NCI-H1105 (cell line): ENCODE measurements at regions not wholly inside any gene's neighbourhood (a gene's known extent, or its start where the extent isn't known, plus 50 kb on each side); places are given as distances from the start of the nearest gene placed in this dataset.

Source experiments
- DNase-seq: peaks from one replicate; lab custom pipeline; 2025; lab: John Stamatoyannopoulos, UW

DNA sequence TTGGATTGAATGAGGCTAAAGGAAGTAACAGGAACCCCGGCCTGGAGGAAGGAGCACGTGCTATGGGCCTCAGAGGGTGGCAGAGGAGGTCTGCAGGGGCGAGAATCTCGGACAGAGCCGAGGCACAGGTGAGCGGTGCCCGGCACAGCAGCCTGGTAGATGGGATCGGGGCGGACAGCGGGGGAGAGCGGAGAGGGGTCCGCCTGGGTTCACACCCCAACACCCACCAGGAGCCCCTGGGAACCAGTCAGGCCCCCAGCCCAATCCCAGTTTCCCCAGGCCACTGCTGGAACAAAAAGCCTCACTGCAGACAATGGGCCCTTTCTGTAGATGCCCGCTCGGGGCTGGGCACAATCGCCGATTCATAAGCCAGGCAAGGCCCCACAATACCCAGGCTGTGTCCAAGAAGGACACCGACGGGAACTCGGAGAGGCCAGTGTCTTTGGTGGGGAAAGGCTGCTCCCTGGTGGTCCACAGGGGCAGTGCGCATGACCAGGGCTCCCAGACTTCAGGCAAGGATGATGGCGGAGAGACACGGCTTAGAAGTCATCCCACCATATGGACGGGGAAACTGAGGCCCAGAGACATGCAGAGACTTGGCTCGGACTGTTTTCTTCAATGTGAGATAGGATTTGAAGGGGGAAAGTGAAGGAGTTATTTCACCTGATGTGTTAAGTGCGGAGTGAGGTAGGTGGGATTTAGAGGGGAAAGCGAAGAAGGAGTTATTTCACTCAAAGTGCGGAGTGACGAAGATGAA is 106.9 kb upstream of the GPR26 start:
- DNase-seq, result peak; percentile 15

DNA sequence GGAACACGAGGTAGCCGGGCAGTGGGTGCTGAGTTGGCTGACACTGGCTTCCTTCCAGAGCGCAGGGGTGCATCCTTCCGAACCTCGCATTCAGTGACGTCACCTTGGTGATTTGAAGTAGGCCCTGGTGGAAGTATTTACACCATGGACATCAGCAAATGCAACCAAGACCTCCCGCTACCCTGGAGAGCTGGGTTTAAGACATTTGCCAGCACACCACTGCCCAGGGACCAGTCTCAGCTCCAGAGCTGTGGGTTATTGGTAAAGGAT is 106.4 kb upstream of the GPR26 start:
- DNase-seq, result no peak

DNA sequence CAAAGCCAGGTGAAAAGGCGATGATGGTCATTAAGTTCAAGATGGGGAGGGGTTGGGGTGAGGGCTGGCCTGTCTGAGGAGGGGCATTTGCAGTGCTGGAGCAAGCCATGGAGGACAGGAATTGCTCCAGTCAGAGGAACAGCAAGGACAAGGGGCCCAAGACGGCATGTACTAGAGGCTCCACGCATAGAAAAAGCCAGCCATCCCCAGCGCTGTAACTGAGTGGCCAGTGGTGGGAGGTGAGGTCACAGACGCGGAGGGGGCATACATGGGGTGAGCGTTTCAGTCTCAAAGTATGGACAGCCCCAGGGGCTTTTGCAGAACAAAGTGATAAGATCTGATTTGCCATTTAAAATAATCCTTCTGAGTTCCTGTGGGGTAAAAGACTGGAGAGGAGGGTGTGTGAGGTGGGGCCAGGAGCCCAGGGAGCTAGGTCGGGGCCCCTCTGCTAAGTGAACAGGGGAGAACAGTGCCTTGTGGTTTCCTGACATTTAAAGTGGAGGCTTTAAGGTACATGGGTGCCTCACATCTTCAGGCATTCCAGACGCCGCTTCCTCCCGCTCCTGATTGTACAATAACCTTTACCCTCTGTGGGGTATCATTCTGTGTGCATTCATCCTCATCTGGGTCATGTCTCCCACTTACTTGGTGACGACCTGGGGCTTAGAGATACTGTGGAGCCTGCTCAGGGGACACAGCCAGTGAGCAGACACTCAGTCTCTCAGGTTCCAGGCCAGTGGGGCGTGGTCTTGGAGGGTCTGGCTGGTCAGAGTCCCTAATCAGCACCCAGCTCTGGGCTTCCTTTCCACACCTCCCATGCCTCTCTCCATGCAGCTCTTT is 105.6 kb upstream of the GPR26 start:
- DNase-seq, result no peak

DNA sequence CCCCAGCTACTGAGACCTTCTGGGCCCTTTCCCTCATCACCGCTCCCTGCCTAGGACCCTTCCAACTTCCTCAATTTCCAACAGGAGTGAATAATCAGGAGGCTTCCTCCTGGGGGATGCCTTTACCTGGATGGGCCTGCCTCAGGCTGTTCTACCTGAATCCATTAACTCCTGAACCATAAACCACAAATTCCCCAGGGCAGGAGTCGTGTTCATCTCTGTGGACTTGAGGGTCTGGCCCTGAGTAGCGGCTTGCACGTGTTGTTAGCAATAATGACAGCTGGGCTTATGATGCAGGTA is 105.1 kb upstream of the GPR26 start:
- DNase-seq, result no peak

DNA sequence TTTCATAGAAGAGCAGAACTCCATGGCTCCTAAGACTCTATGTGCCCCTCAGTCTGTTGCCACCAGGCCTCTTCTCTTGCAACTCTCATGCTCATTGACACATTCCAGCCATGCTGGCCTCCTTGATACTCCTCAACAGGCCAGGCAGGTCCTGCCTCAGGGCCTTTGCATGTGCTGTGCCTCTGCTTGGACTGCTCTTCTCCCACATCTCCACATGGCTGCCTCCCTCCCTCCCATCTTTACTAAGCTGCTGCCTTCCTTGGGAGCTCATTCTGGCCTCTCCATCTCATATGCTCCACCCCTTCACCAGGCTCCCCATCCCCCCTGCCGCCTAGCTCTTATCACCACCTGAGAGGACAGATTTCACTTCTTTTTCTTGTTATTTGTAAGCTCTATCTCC is 103.8 kb upstream of the GPR26 start:
- no peak for DNase-seq

DNA sequence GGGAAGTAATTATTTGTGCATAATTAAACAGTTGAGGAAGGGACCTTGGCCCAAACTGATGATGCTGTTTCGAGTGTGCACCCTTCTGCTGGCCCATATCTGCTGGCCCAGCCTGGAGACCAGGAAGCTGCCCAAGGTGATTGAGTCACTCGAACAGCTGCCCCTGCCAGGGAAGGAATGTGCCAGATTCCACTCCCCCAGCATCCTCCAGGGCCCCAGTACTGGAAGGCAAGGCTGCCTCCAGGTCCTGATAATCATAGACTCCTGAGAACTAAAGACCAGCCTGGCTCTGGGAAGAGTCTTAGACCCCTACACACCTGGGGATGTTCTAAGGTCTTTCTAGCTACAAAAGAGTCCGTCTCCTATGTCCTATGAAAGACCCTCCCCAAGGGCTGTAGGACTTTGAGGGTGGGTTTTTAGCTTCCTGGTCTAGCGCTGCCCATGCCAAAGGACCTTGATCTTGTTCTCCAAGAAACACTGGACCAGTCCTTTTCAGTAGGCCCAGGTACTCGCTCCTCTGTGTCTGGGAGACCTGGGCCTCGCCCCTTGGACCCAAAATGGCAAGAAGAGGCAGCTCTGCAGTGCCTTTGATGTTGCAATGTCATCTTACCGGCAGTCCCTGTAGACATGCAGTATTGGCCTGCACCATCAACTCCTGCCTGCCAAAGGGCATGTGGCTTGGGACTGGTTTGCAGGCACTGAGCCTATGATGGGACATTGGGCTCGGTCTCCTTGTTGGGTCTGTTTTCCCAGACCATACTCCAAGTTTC is 103.2 kb upstream of the GPR26 start:
- no peak for DNase-seq

DNA sequence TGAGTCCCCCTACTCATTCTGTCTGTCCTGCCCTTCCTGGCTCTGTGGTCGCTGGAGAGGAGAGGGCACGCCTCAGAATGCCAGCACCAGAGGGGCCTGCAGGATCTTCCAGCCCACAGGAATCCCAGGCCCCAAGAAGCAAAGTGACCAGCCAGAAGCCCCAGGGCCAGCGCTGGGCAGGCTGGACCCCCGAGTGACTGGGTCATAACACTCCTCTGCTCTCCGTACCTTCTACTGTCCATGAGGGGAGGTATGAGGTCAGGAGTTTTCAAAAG is 102.6 kb upstream of the GPR26 start:
- DNase-seq, result no peak

DNA sequence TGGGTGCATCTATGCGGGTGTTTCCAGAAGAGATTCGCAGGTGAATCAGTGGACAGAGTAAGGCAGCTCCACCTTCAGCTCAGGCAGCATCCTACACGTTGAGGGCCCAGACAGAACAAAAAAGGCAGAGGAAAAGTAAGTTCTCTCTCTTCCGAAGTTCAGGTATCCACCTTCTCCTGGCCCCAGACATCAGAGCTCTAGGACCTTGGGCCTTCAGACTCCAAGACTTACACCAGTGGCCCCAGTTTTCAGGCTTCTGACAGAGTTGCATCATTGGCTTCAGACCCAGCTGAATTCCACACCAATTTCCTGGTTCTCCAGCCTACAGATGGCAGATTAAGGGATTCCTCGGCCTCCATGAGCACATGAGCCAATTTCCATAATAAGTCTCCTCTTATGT is 102.2 kb upstream of the GPR26 start:
- no peak for DNase-seq

DNA sequence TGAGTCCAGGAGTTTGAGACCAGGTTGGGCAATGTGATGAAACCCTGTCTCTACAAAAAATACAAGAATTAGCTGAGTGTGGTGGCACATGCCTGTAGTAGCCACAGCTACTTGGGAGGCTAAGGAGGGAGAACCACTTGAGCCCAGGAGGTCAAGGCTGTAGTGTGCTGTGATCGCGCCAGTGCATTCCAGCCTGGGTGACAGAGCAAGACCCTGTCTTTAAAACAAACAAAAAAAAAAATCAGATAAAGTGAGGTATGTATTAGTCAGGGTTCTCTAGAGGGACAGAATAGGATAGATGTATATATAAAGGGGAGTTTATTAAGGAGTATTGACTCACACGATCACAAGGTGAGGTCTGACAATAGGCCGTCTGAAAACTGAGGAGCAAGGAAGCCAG is 101.5 kb upstream of the GPR26 start:
- DNase-seq, result no peak

DNA sequence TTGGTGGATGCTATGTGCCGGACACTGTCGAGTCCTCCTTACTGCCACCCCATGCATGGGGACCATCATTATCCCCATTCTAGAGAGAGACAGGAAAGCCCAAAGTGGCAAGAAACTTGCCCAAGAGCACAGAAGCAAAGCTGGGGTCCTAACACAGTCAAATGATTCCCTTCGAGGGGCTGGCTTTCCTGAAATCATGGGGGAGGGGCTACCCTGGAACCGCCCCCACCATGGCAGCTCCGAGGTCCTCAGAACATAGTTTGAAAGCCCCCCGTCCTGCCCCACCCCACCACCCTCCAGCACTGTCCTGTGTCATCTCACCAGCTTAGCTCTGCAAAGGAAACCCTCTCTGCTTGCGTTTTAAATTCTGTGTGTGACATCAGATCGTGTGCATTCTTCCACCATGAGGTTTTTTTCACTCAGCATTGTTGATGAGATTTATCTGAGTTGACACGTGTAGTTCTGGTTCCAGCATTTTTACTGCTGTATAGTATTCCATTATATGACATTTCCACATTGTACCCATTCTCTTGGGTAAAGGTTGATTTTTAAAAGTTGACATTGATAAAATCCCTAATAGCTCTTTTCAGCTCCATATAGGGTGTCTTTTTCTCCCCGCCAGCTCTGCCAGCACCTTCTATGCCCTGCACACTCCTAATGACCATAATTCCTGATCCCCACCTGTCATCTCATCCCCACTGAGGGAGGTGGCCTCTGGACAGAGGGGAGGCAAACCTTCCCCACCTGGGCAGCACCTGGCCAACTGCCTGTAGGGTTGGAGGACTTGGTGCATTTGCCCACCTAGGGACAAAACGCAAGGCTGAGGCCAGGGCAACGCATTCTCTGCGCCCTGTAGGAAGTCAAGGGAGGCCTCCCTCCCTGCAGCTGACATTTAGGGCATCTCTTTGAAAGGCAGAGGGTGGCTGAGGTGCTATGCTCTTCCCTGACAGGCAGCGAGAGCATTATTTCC is 100.2 kb upstream of the GPR26 start:
- DNase-seq, result no peak

DNA sequence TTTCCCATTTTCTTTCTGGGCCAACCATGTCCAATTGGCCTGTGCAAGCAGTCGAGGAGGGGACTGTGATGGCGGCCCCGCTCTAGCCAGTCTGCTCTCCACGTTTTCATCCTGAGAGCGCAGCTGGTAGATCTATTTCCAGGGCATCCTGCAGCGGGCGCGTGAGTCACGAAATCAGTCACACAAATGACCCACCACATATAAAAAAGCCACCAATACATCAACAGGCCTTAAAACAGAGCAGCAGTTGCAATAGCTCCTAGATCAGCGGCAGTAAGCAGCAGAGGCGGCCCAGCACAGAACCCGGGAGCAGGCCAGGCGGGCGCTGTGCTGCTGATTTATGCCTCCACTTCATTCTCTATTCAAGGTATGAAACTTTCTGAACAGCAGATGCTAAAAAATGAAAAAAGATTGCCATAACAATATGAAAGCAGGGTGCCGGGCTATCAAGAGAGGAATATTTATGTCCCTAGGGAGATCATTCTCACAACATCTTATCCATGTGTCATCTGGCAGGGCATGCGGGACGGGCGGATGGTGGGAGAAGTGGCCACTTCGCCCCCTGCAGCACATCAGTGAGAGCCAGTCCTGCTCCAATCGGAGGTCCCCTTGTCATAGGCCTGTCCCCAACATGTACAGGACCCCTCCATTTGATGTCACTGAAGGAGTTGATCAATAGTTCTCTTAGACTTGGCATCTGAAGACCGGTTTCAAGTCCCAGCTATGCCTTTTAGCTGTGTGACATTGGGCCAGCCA is 98.0 kb upstream of the GPR26 start:
- DNase-seq, result no peak

DNA sequence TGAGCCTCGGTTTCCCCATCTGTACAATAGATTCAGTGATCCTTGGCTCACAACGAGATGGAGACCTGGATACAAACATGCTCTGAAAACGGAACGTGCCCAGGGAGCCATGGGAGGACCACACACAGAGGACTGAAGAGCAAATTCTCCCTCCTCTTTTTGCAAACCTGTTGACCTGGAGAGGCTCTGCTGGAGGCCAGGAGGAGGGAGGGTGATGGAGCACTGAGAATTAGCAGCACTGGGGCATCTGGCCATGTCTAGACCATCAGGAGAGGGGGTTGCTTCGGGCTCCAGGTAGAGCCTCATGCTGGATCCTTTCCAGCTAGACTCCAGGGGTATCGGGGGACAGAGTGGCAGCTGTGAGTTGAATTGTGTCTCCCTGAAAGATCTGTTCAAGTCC is 97.4 kb upstream of the GPR26 start:
- DNase-seq, result no peak

DNA sequence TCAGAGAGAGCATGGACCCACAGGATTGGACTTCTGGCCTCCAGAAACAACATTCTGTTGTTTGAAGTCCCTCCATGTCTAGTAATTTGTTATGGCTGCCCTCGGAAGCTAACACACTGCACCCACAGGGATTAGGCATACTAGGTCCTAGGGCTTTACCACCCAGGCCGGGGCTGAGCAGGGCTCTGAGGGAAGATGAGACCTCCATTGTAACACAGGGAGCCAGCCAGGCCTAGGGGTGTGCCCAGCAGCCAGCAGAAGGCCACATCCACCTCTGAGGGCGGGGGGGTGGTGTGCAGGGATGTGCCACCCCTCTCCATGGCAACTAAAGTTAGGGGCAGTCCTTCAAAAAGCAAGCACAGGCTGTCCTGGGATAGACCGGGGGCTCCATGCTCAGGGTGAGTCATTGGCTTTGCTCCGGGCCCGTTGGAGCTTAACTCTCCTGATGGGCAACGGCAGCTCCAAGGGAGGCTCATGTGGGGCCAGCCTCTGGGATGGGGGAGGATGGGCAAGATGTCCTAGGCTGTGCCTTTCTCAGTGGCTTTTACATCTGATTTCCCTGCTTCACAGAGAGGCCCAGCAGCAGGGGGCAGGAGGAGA is 96.6 kb upstream of the GPR26 start:
- no peak for DNase-seq

DNA sequence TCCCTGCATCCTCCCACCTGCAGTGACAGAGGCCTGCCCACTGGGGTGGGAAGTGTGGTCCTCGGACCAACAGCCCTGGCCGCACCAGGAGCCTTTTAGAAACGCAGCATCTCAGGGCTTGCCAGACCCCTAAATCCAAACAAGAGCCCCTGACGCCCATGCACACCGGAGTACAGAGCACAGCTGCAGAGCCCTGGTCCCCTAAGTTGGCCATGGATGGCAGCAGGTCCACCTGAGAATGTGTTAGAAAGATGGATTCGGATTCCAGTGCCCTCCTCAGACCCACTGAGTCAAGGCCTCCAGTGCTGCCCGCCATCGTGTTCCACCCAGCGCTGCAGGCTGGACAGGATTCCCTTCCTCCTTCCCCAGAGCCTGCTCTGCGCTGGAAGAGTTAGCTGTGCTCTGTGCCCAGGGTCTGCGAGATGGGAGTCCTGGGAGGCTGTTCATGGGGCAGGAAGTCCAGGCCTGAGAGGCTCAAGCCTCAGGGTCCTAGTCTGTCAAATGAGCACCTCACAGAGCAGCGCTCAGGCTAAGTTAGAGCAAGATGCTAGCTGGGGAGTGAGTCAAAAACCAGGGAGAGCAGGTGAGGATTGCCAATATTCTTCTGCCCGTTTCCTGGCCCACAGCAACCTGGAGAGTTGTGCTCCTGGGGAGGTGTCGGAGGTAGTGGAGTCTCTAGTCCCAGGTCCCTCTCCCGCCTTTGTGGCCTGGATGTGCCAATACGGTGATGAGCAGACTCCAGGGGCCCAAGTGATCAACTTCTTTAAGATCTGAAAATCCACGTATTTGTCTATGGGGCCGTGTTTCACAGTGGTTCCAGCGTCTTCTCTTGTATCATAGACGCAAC is 95.9 kb upstream of the GPR26 start:
- no peak for DNase-seq

DNA sequence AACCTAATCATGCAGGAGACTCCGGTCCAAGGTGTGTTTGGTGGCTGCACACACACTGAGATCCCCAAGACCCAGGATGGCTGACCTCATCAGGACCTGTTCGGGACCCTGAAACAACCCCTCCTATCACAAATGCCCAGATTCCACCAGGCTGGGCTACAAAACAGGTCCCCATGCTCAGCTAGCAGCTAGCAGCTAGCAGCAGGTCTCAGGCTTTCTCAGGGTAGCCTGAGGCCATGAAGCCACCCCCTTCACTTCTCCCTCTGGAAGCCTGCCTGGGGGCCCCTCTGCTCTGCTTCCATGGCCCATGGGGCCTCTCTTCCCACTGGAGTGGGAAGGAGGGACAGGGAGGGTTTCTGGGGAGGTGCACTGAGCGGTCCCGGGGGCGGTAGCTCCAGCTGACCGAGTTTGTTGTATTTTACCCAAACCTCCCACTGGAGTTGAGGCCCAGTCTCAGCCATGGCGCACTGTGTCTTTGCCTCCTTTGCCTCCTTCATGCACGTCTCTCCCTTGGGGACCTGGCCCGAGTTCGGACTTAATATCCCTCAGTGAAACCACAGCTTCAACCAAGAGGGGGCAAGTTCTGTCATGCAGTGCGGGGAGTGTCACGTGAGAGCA is 95.1 kb upstream of the GPR26 start:
- no peak for DNase-seq

DNA sequence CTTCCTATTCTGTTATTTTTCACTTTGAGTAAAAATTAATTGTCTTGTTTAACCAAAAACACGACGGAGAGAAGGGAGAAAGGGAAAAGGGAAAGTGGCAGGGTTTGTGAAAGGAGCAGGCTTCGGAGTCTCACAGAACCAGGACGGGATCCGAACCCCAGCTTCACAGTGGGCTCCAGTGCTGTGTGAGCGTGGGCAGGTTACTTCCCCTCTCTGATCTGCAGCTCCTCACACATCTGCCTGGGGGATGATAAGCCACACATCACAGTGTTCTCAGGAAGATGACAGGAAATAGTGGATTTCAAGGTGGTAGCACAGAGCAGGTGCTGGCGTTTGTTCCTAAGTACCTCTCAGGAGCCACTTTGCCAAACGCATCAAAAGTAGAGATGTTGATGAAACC is 94.2 kb upstream of the GPR26 start:
- DNase-seq, result no peak

DNA sequence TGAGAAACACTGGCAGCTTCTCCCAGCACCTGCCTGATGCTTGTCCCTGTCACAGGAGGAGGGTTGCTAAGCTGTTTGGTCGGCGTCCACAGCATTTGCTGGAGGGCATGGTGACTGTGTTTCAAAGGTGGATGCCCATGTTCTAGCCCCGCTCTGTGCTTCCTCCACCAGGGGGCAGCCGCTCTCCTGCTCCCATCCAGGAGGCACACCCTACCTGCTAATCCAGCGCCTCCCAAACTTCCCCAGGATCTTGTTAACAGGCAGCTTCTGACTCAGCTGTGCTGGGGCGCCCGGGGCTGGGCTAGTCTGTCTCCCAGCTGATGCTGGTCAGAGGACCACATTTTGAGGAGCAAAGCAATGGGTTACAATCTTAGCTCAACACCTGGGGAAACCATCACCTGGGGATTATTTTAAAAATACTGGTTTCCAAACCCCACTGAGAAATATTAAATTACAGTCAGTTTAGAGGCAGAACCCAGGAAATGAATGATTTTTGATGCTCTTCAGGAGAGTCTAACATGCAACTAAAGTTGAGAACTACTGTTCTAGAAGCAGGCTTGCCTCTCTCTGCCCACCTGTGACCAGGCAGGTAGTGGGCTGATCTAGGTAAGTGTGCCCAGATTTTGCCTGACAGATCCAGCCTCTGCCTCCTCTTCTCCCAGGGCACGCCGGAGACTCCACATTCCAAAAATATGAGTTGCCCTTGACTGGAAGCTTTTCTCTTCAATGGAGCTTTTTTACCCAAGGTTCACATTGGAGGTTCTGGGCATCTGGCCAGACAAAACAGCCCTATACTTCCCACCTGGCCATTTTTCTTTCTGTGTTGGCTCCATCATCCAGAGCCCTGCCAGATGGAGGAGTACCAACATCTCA is 92.7 kb upstream of the GPR26 start:
- no peak for DNase-seq

DNA sequence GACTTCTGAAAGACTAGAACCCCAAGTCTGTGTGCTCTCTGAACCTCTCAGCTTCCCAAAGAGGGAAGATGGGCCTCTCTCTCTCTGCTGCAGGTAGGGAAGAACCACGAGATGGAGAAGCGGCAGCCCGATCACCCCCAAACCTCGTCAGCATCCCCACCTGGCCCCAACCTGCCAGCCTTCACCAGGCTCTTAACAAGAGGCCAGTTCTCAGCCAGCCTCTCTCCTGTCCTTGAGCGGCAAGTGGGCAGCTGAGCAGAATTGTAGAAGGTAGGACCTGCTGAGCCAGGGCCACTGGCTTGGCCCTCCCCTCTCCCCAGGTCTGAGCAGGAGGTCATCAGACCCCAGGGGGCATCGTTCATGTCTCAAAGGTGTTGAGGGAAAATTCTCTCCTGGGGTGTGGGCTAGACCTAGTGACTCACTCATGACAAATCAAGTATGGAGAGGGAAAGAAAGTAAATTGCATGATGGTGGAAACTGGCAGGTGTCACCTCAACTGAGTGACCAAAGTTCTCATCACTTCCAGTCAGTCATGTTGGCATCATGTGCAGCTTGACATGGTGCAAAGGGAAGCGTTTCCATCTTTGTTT is 92.0 kb upstream of the GPR26 start:
- no peak for DNase-seq
